Transverse colon (tissue), 4 donors: ENCODE measurements at regions not wholly inside any gene's neighbourhood (a gene's known extent, or its start where the extent isn't known, plus 50 kb on each side); places are given as distances from the start of the nearest gene placed in this dataset.
"Not testable (repeated sequence)": the region's sequence is repeated elsewhere in the genome, so short reads cannot be mapped to it uniquely, and the experiment has no call there.

Source experiments
- DNase-seq: peaks from one replicate; pipeline ENCODE4 v3.0.0-alpha.2; 2019
- H3K27ac ChIP-seq, 4 donors: fragments of 200-600 bp; sonication (generic); 2 replicates each; pipeline ENCODE4 v1.5.1; 2016 to 2018; ENCODE audit warnings: inconsistent platforms in 4 of 4
- H3K27me3 ChIP-seq: fragments of 200-600 bp; sonication (generic); 2 replicates; pipeline ENCODE4 v1.5.1; 2017; ENCODE audit warnings: inconsistent platforms
- H3K36me3 ChIP-seq, 4 donors: fragments of 200-600 bp; sonication (generic); 2 replicates each; pipeline ENCODE4 v1.5.1; 2017 to 2019; ENCODE audit warnings: inconsistent platforms in 4 of 4
- H3K4me1 ChIP-seq, 4 donors: fragments of 200-600 bp; sonication (generic); 2 replicates each; pipeline ENCODE4 v1.5.1; 2017 to 2020; ENCODE audit warnings: inconsistent platforms in 4 of 4
- H3K4me3 ChIP-seq, 4 donors: fragments of 200-600 bp; sonication (generic); 1 replicate in 1 of 4; 2 replicates in 3 of 4; pipeline versions ENCODE4 v1.5.1 to v1.6.1; 2017 to 2019; ENCODE audit warnings: inconsistent platforms in 4 of 4
- H3K9me3 ChIP-seq, 2 donors: fragments of 200-600 bp; sonication (generic); 2 replicates each; pipeline ENCODE4 v1.5.1; 2017 to 2019; ENCODE audit warnings: inconsistent platforms in 2 of 2
- CTCF ChIP-seq, 5 experiments: fragments of 200-600 bp in 3 of 5; fragments of 450-650 bp in 2 of 5; sonication (generic) in 3 of 5; IDR thresholded peaks; 1 replicate in 2 of 5; 2 replicates in 3 of 5; pipeline ENCODE4 v1.5.1; 2016 to 2017; ENCODE audit warnings: antibody characterized with exemption in 5 of 5, inconsistent platforms in 3 of 5, mild to moderate bottlenecking in 2 of 5, moderate library complexity in 1 of 5
- EP300 ChIP-seq: sonication (generic); formaldehyde crosslinking; IDR thresholded peaks from one replicate; pipeline ENCODE4 v1.6.1; 2017; ENCODE audit warnings: antibody characterized with exemption, low read depth
- POLR2A ChIP-seq: fragments of 450-650 bp; IDR thresholded peaks from one replicate; pipeline ENCODE4 v1.6.1; 2016; ENCODE audit warnings: antibody characterized with exemption, mild to moderate bottlenecking, moderate library complexity
- POLR2AphosphoS5 ChIP-seq, 3 donors: sonication (generic); formaldehyde crosslinking; IDR thresholded peaks; one replicate each; pipeline ENCODE4 v1.6.1; 2016; ENCODE audit warnings: antibody characterized with exemption in 3 of 3
- WGBS, 2 donors: methylation state at CpG; one replicate each; pipeline ENCODE4 v1.1.5; 2018; ENCODE audit warnings: low coverage in 1 of 2; 5-methylcytosine and 5-hydroxymethylcytosine counted together
- in situ Hi-C, 4 donors: fragments of 200-750 bp; cut with MboI; loops; one replicate each; pipeline versions ENCODE4 v1.15.0 to v1.15.1; 2017; ENCODE audit warnings: low sequenced_read_pairs in 3 of 4, low pct_ligation_motif_present in 1 of 4, low pct_unique_long_range_greater_than_20kb in 1 of 4
- intact Hi-C: fragments of 100-400 bp; cut with DNase I; formaldehyde crosslinking; loops from one replicate; pipeline ENCODE4 v1.15.1; 2023; ENCODE audit warnings: low total_unique reads

- H3K27ac ChIP-seq, result no peak overlapping the region
- in situ Hi-C loops, result no loop called here
- no peaks in the 10 kb centered on the region for H3K36me3 ChIP-seq
- no peaks in the 10 kb centered on the region for H3K4me1 ChIP-seq
- DNase-seq, result no peak
- H3K27me3 ChIP-seq, result no peaks in the 10 kb centered on the region
- intact Hi-C loops, result no loop called here
- H3K9me3 ChIP-seq, result no peaks in the 10 kb centered on the region
- no peak for TF ChIP-seq CTCF (IDR thresholded peaks at IDR 0.05)
- no peak for TF ChIP-seq EP300
- TF ChIP-seq POLR2A, result no peak
- TF ChIP-seq POLR2AphosphoS5 (IDR thresholded peaks at IDR 0.05), result no peak
- no peak overlapping the region for H3K4me3 ChIP-seq
- WGBS, 2 donors, result 59% methylated on average over 5 of the region's 5 CpGs; no CpG with 5 or more reads in 1 of the 2 donors
Observed at GRCh38 chr1:73205294-73205973, 923.1 kb upstream of the NEGR1 start.

GRCh38 chr1:73197972-73198371 is 915.6 kb upstream of the NEGR1 start:
- no peaks in the 10 kb centered on the region for H3K4me1 ChIP-seq
- H3K36me3 ChIP-seq, result no peaks in the 10 kb centered on the region
- H3K9me3 ChIP-seq, result no peaks in the 10 kb centered on the region
- in situ Hi-C loops, result no loop called here
- no peak for DNase-seq
- H3K4me3 ChIP-seq, result no peak overlapping the region
- WGBS, 2 donors, result 85 to 100% methylated on average over 1 of the region's 1 CpG
- no peaks in the 10 kb centered on the region for H3K27me3 ChIP-seq
- no peak overlapping the region for H3K27ac ChIP-seq
- TF ChIP-seq EP300 (no peak), CTCF (IDR thresholded peaks at IDR 0.05) (no peak), POLR2AphosphoS5 (IDR thresholded peaks at IDR 0.05) (no peak), POLR2A (no peak)
- intact Hi-C loops, result no loop called here

- no peak for DNase-seq
- intact Hi-C loops, result no loop called here
- no peak for TF ChIP-seq POLR2AphosphoS5 (IDR thresholded peaks at IDR 0.05)
- TF ChIP-seq POLR2A, result no peak
- no peak for TF ChIP-seq CTCF (IDR thresholded peaks at IDR 0.05)
- TF ChIP-seq EP300, result no peak
- Histone ChIP-seq H3K9me3 (no peaks in the 10 kb centered on the region), H3K4me3 (no peak overlapping the region), H3K27ac (no peak overlapping the region), H3K4me1 (no peaks in the 10 kb centered on the region), H3K36me3 (no peaks in the 10 kb centered on the region), H3K27me3 (no peaks in the 10 kb centered on the region)
- WGBS, 2 donors, result 86% methylated on average over 1 of the region's 1 CpG; no CpG with 5 or more reads in 1 of the 2 donors
- in situ Hi-C loops, result no loop called here
Observed at GRCh38 chr1:73194965-73195364, 912.6 kb upstream of the NEGR1 start.

GRCh38 chr1:73183581-73183980 is 901.2 kb upstream of the NEGR1 start:
- H3K27me3 ChIP-seq, H3K27ac ChIP-seq, H3K36me3 ChIP-seq, in situ Hi-C loops, DNase-seq, H3K9me3 ChIP-seq, H3K4me3 ChIP-seq, H3K4me1 ChIP-seq: not testable (repeated sequence)
- 70 to 98% methylated on average over 2 of the region's 2 CpGs for WGBS, 2 donors
- intact Hi-C loops, result loop anchor here (1.0 kb wide), 1 partner anchor 18 kb away; no protein-coding TSS in a partner anchor

- TF ChIP-seq POLR2AphosphoS5 (IDR thresholded peaks at IDR 0.05), result no peak
- TF ChIP-seq EP300, result no peak
- no peak for TF ChIP-seq CTCF (IDR thresholded peaks at IDR 0.05)
- no peak for TF ChIP-seq POLR2A
- Histone ChIP-seq H3K4me3 (no peak overlapping the region), H3K4me1 (no peaks in the 10 kb centered on the region), H3K27me3 (no peaks in the 10 kb centered on the region), H3K27ac (no peak overlapping the region), H3K36me3 (no peaks in the 10 kb centered on the region), H3K9me3 (no peaks in the 10 kb centered on the region)
- DNase-seq, result no peak
- intact Hi-C loops, result no loop called here
- in situ Hi-C loops, result no loop called here
- 88% methylated on average over 13 of the region's 13 CpGs; no CpG with 5 or more reads in 1 of the 2 donors for WGBS, 2 donors
Observed at GRCh38 chr1:73181190-73181540, 898.8 kb upstream of the NEGR1 start.
